Heart left ventricle (tissue), 16 donors: ENCODE measurements at regions not wholly inside any gene's neighbourhood (a gene's known extent, or its start where the extent isn't known, plus 50 kb on each side); places are given as distances from the start of the nearest gene placed in this dataset.

Source experiments
- ATAC-seq, 4 donors: fragments of 200-7000 bp; cut with Tn5 transposase; one replicate each; pipeline ENCODE4 v1.9.1; 2020 to 2022; ENCODE audit warnings: moderate library complexity in 4 of 4, mild to moderate bottlenecking in 3 of 4, moderate number of reproducible peaks in 1 of 4
- DNase-seq, 5 donors: peaks; one replicate each; pipeline ENCODE4 v3.0.0-alpha.2; 2020
- H3K27ac ChIP-seq, 12 donors: fragments of 200-600 bp; sonication (generic) in 4 of 12; one replicate each; pipeline versions ENCODE4 v1.5.0 to v1.8.0; 2016 to 2022; ENCODE audit warnings: mild to moderate bottlenecking in 2 of 12
- H3K27me3 ChIP-seq, 9 donors: fragments of 200-600 bp; sonication (generic) in 2 of 9; one replicate each; pipeline versions ENCODE4 v1.5.1 to v1.8.0; 2016 to 2022; ENCODE audit warnings: mild to moderate bottlenecking in 3 of 9
- H3K36me3 ChIP-seq, 9 donors: fragments of 200-600 bp; sonication (generic) in 2 of 9; one replicate each; pipeline versions ENCODE4 v1.5.0 to v1.8.0; 2018 to 2022; ENCODE audit warnings: mild to moderate bottlenecking in 2 of 9
- H3K4me1 ChIP-seq, 12 donors: fragments of 200-600 bp; sonication (generic) in 4 of 12; one replicate each; pipeline versions ENCODE4 v1.5.0 to v1.8.0; 2016 to 2022; ENCODE audit warnings: mild to moderate bottlenecking in 3 of 12
- H3K4me3 ChIP-seq, 12 donors: fragments of 200-600 bp; sonication (generic) in 4 of 12; one replicate each; pipeline versions ENCODE4 v1.5.0 to v1.8.0; 2017 to 2022; ENCODE audit warnings: mild to moderate bottlenecking in 9 of 12, moderate library complexity in 4 of 12
- H3K9me3 ChIP-seq, 12 donors: fragments of 200-600 bp; sonication (generic) in 4 of 12; one replicate each; pipeline versions ENCODE4 v1.5.0 to v1.8.0; 2016 to 2022; ENCODE audit warnings: mild to moderate bottlenecking in 1 of 12
- CTCF ChIP-seq, 12 donors: fragments of 200-600 bp; sonication (generic) in 4 of 12; IDR thresholded peaks; one replicate each; pipeline versions ENCODE4 v1.5.0 to v1.8.0; 2018 to 2022; ENCODE audit warnings: antibody characterized with exemption in 12 of 12, mild to moderate bottlenecking in 5 of 12
- POLR2A ChIP-seq, 2 donors: fragments of 450-650 bp; IDR thresholded peaks; one replicate each; pipeline ENCODE4 v1.6.1; 2017; ENCODE audit warnings: antibody characterized with exemption in 2 of 2, mild to moderate bottlenecking in 2 of 2, moderate library complexity in 2 of 2
- WGBS, 4 donors: extraction: QIAGEN DNeasy Blood & Tissue Kit in 2 of 4; methylation state at CpG; one replicate each; pipeline versions ENCODE4 v1.1.5 to v1.1.7; 2013 to 2018; 5-methylcytosine and 5-hydroxymethylcytosine counted together
- intact Hi-C, 10 donors: fragments of 100-400 bp; cut with DNase I; formaldehyde crosslinking; loops; one replicate each; pipeline versions ENCODE4 v1.11.1 to v1.14.2; 2022
- donor health status: ischemic (EF 13 %, LVEDD 7.1; RV severe dilation, severe dysfunction).
- donor health status: healthy with polysubstance abuse.
- donor health status: DM: no; HTN: yes; CAD: no.
- donor health status: DM: no; HTN: no; CAD: no.
- donor health status: ischemic (EF 25% LVEDD 6.9; RV normal size, moderate dysfunction).
- donor health status: ischemic (EF 25% LVEDD 5.7; RV mildly dilated, moderate dysfunction).
- donor health status: healthy.
- donor health status: DM: yes; HTN: yes; CAD: no.
- donor health status: ischemic (EF 35%, LVEDD 5.7; RV mildly dilated, moderate dysfunction).
- donor health status: nonischemic (EF 11% LVEDD 7.7; RV severe dilation, severe dysfunction).
- donor health status: DM: yes; HTN: yes; CAD: no.
- donor health status: PGD.
- donor health status: ischemic (EF 29% LVEDD 5.4; RV normal size, mild dysfunction).
- donor health status: nonischemic (EF 23%, LVEDD 6.1; RV moderate dilation, normal function).

- no peak for DNase-seq
- Histone ChIP-seq H3K4me3 (no peak overlapping the region), H3K27ac (no peak overlapping the region), H3K9me3 (peaks cover 0 to 12% (median 0%) of the 10 kb centered on the region in 12 donors), H3K36me3 (no peaks in the 10 kb centered on the region), H3K27me3 (peaks cover 0 to 4% (median 0%) of the 10 kb centered on the region in 9 donors), H3K4me1 (peaks cover 0 to 8% (median 0%) of the 10 kb centered on the region in 12 donors)
- 54 to 98% (median 93%) methylated on average over 1 of the region's 1 CpG for WGBS, 4 donors
- intact Hi-C loops = loop anchor here in 1 of 10 donors (10.0 kb wide), 1 partner anchor 1005 kb away; no protein-coding TSS in a partner anchor
- ATAC-seq = no peak
- no peak for TF ChIP-seq POLR2A (IDR thresholded peaks at IDR 0.05)
- TF ChIP-seq CTCF (IDR thresholded peaks at IDR 0.05) = no peak
Measured at GRCh38 chr1:29399465-29399864, 163.1 kb downstream of the PTPRU start.

- H3K4me3 ChIP-seq = no peak overlapping the region
- no peaks in the 10 kb centered on the region for H3K36me3 ChIP-seq
- H3K4me1 ChIP-seq = peaks cover 0 to 8% (median 0%) of the 10 kb centered on the region in 12 donors
- 66 to 73% (median 70%) methylated on average over 3 of the region's 3 CpGs for WGBS, 4 donors
- ATAC-seq = no peak
- peaks cover 0 to 12% (median 0%) of the 10 kb centered on the region in 12 donors for H3K9me3 ChIP-seq
- peaks cover 0 to 4% (median 0%) of the 10 kb centered on the region in 9 donors for H3K27me3 ChIP-seq
- TF ChIP-seq POLR2A (IDR thresholded peaks at IDR 0.05) (no peak), CTCF (IDR thresholded peaks at IDR 0.05) (no peak)
- intact Hi-C loops = loop anchor here in 1 of 10 donors (10.0 kb wide), 1 partner anchor 1006 kb away; no protein-coding TSS in a partner anchor
- no peak overlapping the region for H3K27ac ChIP-seq
- no peak for DNase-seq
Measured at GRCh38 chr1:29398431-29398830, 162.1 kb downstream of the PTPRU start.

- no peak for DNase-seq
- H3K27ac ChIP-seq = no peak overlapping the region
- no peak for ATAC-seq
- TF ChIP-seq CTCF (IDR thresholded peaks at IDR 0.05) = no peak
- TF ChIP-seq POLR2A (IDR thresholded peaks at IDR 0.05) = no peak
- H3K36me3 ChIP-seq = no peaks in the 10 kb centered on the region
- peaks cover 0 to 8% (median 0%) of the 10 kb centered on the region in 12 donors for H3K4me1 ChIP-seq
- no peak overlapping the region for H3K4me3 ChIP-seq
- 85 to 90% (median 87%) methylated on average over 8 of the region's 8 CpGs for WGBS, 4 donors
- peaks cover 0 to 12% (median 0%) of the 10 kb centered on the region in 12 donors for H3K9me3 ChIP-seq
- H3K27me3 ChIP-seq = peaks cover 0 to 4% (median 0%) of the 10 kb centered on the region in 9 donors
- intact Hi-C loops = loop anchor here in 1 of 10 donors (10.0 kb wide), 1 partner anchor 1007 kb away; no protein-coding TSS in a partner anchor
Measured at GRCh38 chr1:29397981-29398380, 161.7 kb downstream of the PTPRU start.

GRCh38 chr1:29397256-29397590 lies 160.9 kb downstream of the PTPRU start:
- intact Hi-C loops = loop anchor here in 1 of 10 donors (10.0 kb wide), 1 partner anchor 1008 kb away; no protein-coding TSS in a partner anchor
- Histone ChIP-seq H3K36me3 (no peaks in the 10 kb centered on the region), H3K9me3 (peaks cover 0 to 12% (median 0%) of the 10 kb centered on the region in 12 donors), H3K27ac (no peak overlapping the region), H3K4me1 (peaks cover 0 to 8% (median 0%) of the 10 kb centered on the region in 12 donors), H3K27me3 (peaks cover 0 to 4% (median 0%) of the 10 kb centered on the region in 9 donors), H3K4me3 (no peak overlapping the region)
- DNase-seq (no peak), ATAC-seq (no peak)
- TF ChIP-seq POLR2A (IDR thresholded peaks at IDR 0.05) (no peak), CTCF (IDR thresholded peaks at IDR 0.05) (no peak)
- WGBS, 4 donors = 38 to 86% (median 46%) methylated on average over 1 of the region's 1 CpG
